ENCODE measurements at regions not wholly inside any gene's neighbourhood (a gene's known extent, or its start where the extent isn't known, plus 50 kb on each side); places are given as distances from the start of the nearest gene placed in this dataset.
"Not testable (repeated sequence)": the region's sequence is repeated elsewhere in the genome, so short reads cannot be mapped to it uniquely, and the experiment has no call there.

DNA sequence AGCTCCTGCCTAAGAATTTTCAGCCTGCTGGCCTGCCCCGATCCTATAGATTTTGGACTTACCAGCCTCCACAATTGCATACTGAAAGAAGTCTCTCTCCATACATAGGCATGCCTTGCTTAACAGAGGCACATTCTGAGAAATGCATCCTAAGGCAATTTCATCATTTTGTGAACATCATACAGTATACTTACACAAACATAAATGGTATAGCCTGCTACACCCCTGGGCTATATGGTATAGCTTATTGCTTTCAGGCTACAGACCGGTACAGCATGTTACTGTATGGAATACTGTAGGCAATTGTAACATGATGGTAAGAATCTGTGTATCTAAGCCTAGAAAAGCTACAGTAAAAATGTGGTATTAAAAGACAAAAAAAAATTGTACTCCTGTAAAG is 174.7 kb downstream of the NRIP1 start:
- no peak for DNase-seq (ENCODE audit: low read depth)
- Histone ChIP-seq H3K4me3 (ENCODE audit: low read depth, low read length) (no peak overlapping the region), H3K27me3 (ENCODE audit: control insufficient read depth, insufficient read depth, low read length) (no peaks in the 10 kb centered on the region), H3K36me3 (ENCODE audit: control insufficient read depth, insufficient read depth, low read length) (no peaks in the 10 kb centered on the region)
- TF ChIP-seq, protein P1, sequence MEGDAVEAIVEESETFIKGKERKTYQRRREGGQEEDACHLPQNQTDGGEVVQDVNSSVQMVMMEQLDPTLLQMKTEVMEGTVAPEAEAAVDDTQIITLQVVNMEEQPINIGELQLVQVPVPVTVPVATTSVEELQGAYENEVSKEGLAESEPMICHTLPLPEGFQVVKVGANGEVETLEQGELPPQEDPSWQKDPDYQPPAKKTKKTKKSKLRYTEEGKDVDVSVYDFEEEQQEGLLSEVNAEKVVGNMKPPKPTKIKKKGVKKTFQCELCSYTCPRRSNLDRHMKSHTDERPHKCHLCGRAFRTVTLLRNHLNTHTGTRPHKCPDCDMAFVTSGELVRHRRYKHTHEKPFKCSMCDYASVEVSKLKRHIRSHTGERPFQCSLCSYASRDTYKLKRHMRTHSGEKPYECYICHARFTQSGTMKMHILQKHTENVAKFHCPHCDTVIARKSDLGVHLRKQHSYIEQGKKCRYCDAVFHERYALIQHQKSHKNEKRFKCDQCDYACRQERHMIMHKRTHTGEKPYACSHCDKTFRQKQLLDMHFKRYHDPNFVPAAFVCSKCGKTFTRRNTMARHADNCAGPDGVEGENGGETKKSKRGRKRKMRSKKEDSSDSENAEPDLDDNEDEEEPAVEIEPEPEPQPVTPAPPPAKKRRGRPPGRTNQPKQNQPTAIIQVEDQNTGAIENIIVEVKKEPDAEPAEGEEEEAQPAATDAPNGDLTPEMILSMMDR (IDR thresholded peaks at IDR 0.05; ENCODE audit: insufficient read depth, low read depth, low read length) = no peak
- POLR2A ChIA-PET = no interaction called here
- CTCF ChIA-PET = interaction anchor here (0.6 to 1.5 kb wide), 5 partner anchors 9 to 490 kb away, joined by 3 to 4 read pairs (median 3); no protein-coding TSS in a partner anchor

DNA sequence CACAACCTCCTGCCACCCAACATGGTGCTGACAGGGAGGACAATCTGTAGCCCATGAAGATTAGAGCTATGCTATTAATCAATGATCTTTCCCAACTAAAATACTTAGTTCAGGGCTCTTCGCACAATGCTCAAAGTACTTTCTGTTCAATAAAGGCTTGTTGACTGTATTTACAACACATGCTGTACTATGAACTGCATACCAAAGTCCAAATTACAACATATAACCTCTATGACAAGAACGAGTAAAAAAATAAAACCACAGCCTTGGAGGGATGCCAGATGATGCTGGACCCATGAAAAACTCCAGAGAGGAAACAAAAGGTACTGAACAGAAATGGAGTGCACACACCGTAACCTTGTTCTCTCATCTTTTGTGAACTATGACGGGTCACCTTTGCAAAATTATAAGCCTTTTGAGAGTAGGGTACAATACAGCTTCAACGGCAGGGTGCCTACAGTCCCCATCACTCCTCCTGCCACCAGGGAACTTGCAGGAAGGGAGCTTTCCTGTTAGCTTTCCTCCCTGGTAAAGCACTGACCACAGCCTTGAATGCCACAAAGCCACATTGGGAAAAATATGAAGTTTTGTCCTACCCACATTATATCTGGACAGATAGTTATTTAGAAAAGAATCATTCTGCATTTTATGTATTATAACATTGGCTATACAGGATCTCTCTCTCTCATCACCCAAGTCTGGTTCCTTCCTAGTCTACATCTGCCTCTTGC is 175.6 kb downstream of the NRIP1 start:
- H3K36me3 ChIP-seq (ENCODE audit: control insufficient read depth, insufficient read depth, low read length) = no peaks in the 10 kb centered on the region
- ChIA-PET POLR2A (no interaction called here), CTCF (interaction anchor here (0.6 to 1.5 kb wide), 4 partner anchors 8 to 489 kb away, joined by 3 to 5 read pairs (median 4); no protein-coding TSS in a partner anchor)
- H3K27me3 ChIP-seq (ENCODE audit: control insufficient read depth, insufficient read depth, low read length) = no peaks in the 10 kb centered on the region
- TF ChIP-seq, protein P1 (IDR thresholded peaks at IDR 0.05; ENCODE audit: insufficient read depth, low read depth, low read length) = no peak
- DNase-seq (ENCODE audit: low read depth) = no peak
- H3K4me3 ChIP-seq (ENCODE audit: low read depth, low read length) = no peak overlapping the region

DNA sequence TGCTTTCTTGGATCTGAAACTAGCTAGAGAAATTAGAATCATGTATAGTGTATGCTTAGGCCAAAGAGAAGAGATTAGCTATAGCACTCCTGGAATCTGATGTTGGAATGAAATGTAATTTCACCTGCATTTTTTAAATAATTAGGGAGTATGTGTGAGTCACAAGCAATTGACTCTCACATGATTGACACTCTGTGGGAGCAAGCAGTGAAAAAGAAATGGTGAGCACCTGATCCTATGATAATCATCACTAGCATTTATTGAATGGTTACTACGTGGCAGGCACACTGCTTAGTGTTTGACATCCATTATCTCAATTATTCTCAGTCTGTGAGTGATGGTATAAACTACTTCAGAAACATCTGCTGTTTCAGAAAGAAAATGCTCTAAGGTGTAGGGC is 176.6 kb downstream of the NRIP1 start:
- CTCF ChIA-PET = no interaction called here
- TF ChIP-seq, protein P1 (IDR thresholded peaks at IDR 0.05; ENCODE audit: insufficient read depth, low read depth, low read length) = no peak

DNA sequence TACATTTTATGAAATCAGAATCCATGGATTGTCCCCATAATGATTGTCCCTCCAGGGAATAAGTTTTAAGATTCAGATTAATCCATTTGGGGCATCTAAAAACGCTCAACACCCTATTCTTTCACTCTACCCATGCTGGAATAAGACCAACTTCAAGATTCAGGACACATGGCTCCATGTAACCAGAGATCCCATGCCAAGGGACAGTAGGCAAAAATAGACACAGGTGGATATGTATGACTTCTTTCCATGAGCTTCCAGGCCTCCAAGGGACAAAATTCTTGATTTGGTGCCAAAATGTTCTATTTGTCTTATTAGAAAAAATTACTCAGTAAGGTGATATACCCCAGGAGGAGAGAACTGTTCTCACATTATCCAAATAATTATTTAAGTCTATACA is 178.8 kb downstream of the NRIP1 start:
- ChIA-PET POLR2A (no interaction called here), CTCF (interaction anchor here (0.8 kb wide), 1 partner anchor 14 kb away, joined by 3 read pairs; no protein-coding TSS in a partner anchor)
- TF ChIP-seq, protein P1 (IDR thresholded peaks at IDR 0.05; ENCODE audit: insufficient read depth, low read depth, low read length) = no peak
- DNase-seq (ENCODE audit: low read depth) = no peak
- Histone ChIP-seq H3K27me3 (ENCODE audit: control insufficient read depth, insufficient read depth, low read length) (no peaks in the 10 kb centered on the region), H3K36me3 (ENCODE audit: control insufficient read depth, insufficient read depth, low read length) (no peaks in the 10 kb centered on the region), H3K4me3 (ENCODE audit: low read depth, low read length) (no peak overlapping the region)

More for the DNA sequence above, 176.6 kb downstream of the NRIP1 start:
- no peaks in the 10 kb centered on the region for H3K36me3 ChIP-seq (ENCODE audit: control insufficient read depth, insufficient read depth, low read length)
- POLR2A ChIA-PET = no interaction called here
- DNase-seq (ENCODE audit: low read depth) = no peak
- no peaks in the 10 kb centered on the region for H3K27me3 ChIP-seq (ENCODE audit: control insufficient read depth, insufficient read depth, low read length)
- no peak overlapping the region for H3K4me3 ChIP-seq (ENCODE audit: low read depth, low read length)

DNA sequence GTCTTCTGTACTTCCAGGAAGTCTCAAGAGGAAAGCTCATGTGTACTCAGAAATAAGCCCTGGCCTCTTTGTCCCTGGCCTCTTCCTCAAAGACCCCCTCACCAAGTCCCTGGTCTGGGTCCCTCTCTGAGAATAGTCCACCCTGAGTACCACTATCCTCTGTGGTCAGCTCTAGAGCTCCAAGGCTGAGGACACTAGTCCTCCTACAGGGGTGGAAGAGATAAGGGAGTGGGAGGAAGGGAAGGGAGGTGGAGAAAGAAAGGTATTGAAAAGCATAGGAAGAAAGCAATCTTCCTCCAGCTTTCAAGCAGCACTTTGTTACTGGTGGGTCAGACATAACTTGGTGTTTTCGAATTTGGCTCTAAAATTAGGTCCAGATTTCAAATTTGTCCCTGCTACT is 181.4 kb downstream of the NRIP1 start:
- ChIA-PET CTCF (interaction anchor here (0.5 to 0.8 kb wide), 2 partner anchors 11 to 174 kb away, joined by 3 read pairs; no protein-coding TSS in a partner anchor), POLR2A (no interaction called here)
- TF ChIP-seq, protein P1 (IDR thresholded peaks at IDR 0.05; ENCODE audit: insufficient read depth, low read depth, low read length) = no peak

DNA sequence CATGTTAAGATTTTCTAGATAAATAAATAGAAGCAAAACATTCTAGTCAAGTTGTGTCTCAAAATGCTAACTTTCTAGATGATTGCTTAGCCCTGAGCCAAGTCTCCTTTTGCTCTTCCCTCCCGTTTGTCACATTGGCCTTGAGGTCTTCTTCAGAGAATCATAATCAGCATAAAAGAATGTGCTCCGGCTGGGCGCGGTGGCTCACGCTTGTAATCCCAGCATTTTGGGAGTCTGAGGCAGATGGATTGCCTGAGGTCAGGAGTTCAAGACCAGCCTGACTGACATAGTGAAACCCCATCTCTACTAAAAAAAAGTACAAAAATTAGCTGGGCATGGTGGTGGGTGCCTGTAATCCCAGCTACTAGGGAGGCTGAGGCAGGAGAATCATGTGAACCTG is 182.3 kb downstream of the NRIP1 start:
- H3K4me3 ChIP-seq (ENCODE audit: low read depth, low read length); H3K27me3 ChIP-seq (ENCODE audit: control insufficient read depth, insufficient read depth, low read length); H3K36me3 ChIP-seq (ENCODE audit: control insufficient read depth, insufficient read depth, low read length); DNase-seq (ENCODE audit: low read depth); POLR2A ChIA-PET: not testable (repeated sequence)
- CTCF ChIA-PET = interaction anchor here (0.5 kb wide), 1 partner anchor 175 kb away, joined by 3 read pairs; no protein-coding TSS in a partner anchor

More for the DNA sequence above, 181.4 kb downstream of the NRIP1 start:
- DNase-seq (ENCODE audit: low read depth) = no peak
- no peaks in the 10 kb centered on the region for H3K36me3 ChIP-seq (ENCODE audit: control insufficient read depth, insufficient read depth, low read length)
- no peaks in the 10 kb centered on the region; the same call in 1 of the 2 replicates for H3K27me3 ChIP-seq (ENCODE audit: control insufficient read depth, insufficient read depth, low read length)
- no peak overlapping the region for H3K4me3 ChIP-seq (ENCODE audit: low read depth, low read length)
